GM21723 (cell line): ENCODE measurements at regions not wholly inside any gene's neighbourhood (a gene's known extent, or its start where the extent isn't known, plus 50 kb on each side); places are given as distances from the start of the nearest gene placed in this dataset.

Experiments
- ATAC-seq: cut with Tn5 transposase; IDR thresholded peaks from one replicate; pipeline ENCODE4 v1.9.1; 2021; ENCODE audit warnings: mild to moderate bottlenecking, moderate library complexity; ENCODE audit not compliant: unreplicated experiment

DNA sequence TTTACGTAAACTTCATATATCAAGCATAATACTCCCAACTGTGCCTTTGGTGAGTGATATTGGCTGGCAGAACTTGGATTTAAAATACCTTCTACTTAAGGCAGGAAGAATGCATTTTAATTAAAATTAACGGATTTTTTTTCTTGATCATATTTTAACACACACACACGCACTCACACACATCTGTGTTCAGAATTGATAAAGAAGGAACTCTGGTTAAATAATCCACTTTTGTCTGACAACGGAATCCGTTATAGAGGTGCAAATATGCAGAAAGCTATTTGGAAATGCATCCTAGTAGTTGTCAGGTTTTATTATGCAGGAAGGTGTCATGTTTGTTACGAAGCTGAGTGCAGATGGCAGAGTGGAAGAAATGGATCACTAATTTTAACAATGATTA is 105.5 kb upstream of the ZNF536 start:
- ATAC-seq, result no peak

DNA sequence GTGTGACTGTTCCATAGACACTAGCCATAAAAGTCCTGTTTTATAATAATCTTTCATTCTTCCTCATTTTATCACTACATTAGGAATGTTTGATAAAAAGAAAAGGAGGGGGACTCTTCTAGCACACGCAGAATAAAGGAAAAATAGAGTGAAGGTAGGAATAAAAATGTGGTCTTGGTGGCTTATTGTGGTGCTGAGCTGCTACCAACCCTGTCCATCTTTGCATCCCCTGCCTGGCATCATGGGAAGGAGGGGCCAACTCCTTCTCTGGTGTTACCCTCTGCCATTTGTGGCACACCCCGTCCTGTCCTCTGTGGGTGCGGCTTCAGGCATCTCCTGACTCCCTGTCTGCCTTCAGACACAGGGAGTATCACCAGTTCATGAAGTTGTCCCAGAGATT is 104.9 kb upstream of the ZNF536 start:
- no peak for ATAC-seq

DNA sequence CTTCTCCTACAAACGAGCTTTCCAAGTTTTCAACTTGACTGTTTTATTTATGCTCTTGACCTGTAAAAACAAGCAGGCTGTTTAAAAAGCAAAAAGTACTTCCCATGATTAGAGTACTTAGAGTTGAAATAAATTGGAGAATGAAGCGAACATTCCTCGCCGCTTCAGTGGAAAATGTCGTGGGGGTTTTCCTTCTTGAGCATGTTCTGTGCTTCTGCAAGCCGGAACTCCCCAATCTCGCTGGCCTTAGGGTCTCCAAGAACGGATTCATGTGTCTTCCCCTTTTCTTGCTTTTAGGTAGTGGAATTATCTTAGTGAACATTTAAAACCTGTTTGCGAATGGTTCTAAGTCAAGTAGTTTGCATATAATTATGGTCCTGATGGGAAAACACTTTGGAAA is 103.6 kb upstream of the ZNF536 start:
- no peak for ATAC-seq

GRCh38 chr19:30269638-30270037 is 102.5 kb upstream of the ZNF536 start:
- ATAC-seq, result no peak

GRCh38 chr19:30271816-30272215 is 100.4 kb upstream of the ZNF536 start:
- ATAC-seq, result no peak

- ATAC-seq, result no peak
Measured at GRCh38 chr19:30272554-30272953, 99.6 kb upstream of the ZNF536 start.

DNA sequence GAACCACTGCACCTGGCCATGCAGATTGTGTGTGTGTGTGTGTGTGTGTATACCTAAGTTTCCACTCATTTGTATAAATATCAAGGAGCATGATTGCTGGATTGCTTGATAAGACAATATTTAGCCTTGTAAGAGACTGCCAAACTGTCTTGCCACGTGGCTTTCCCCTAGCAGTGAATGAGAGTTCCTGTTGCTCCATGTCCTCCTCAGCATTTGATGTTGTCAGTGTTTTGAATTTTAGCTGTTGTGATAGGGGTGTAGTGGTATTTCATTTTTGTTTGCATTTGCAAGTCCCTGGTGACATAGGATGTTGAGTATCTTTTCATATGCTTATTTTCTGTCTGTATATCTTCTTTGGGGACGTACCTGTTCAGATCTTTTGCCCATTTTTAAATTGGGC is 99.0 kb upstream of the ZNF536 start:
- no peak for ATAC-seq

- no peak for ATAC-seq
Measured at GRCh38 chr19:30274987-30275386, 97.2 kb upstream of the ZNF536 start.

GRCh38 chr19:30276011-30276882 is 95.9 kb upstream of the ZNF536 start:
- ATAC-seq, result no peak

DNA sequence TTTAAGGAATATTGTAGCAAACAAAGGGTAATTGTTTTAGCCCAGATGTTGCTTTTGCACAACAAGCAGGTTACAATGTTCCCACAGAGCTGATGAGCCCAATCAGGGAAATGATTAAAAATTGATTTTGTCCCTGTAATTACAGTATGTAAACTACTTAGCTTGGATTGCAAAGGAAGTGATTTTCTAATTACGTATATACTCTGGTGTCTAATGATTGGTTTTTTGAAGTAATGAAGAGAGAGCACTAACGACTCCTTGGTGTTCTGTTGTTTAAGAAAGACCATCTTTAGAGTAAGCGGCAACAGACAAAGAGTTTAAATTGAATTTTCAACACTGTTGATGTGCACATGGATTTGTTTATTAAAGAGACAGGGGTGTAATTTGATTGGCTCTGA is 95.3 kb upstream of the ZNF536 start:
- no peak for ATAC-seq

GRCh38 chr19:30277941-30278881 is 94.0 kb upstream of the ZNF536 start:
- no peak for ATAC-seq

DNA sequence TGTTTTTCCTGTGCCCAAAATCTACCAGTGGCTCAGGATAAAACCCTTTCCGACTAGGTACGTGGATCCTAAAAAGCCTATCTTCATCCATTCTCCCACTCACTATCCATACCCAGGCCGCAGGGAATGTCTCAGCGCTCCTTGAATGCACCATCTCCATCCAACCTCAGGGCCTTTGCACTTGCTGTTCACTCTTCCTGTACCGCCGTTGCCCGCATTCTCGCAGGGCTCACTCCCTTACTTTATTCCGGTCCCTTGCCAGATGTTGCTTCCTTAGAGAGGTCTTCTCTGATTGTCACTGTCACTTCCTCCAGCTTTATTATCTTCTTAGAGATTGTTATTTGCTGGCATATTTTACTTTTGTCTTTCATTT is 93.3 kb upstream of the ZNF536 start:
- no peak for ATAC-seq

GRCh38 chr19:30280018-30280417 is 92.2 kb upstream of the ZNF536 start:
- no peak for ATAC-seq

- ATAC-seq, result no peak
Measured at GRCh38 chr19:30281906-30282305, 90.3 kb upstream of the ZNF536 start.

DNA sequence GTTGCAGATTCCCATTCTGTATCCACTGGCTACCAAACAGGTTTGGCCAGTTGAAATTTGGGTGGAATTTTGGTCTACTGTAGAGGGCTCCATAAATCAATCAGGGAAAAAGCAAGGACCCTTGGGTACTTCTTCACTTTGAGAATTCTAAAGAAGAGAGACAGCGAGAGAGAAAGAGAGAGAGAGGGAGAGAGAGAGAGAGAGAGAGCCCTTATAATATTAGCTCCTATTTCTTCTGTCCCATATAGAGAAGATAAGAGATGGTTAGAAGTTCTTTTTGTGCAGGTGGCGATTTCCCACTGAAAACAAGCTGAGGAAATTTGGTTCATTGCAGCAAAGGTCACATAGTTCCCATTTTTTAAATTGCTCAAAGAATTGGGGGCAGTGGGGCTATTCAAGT is 88.6 kb upstream of the ZNF536 start:
- no peak for ATAC-seq

DNA sequence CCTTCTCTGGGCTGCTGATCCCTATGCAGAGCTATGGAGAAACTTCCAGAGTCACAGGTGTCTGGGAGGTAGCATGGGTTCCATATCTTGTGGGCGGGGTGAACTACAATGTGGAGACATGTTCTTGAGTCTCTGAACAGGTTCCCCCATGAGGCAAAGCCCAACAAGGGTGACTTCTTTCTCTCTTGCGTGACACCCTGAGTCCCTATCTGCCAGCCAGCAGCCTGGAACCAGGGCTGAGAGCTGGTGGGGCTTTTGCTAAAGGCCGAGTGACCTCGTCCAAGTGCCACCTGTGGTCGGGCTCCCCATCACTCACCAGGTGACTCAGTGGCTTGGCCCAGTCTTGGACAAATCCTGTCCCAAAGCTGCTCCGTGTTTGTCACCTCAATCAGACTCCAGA is 88.0 kb upstream of the ZNF536 start:
- ATAC-seq, result no peak

GRCh38 chr19:30284885-30285284 is 87.3 kb upstream of the ZNF536 start:
- ATAC-seq, result no peak

DNA sequence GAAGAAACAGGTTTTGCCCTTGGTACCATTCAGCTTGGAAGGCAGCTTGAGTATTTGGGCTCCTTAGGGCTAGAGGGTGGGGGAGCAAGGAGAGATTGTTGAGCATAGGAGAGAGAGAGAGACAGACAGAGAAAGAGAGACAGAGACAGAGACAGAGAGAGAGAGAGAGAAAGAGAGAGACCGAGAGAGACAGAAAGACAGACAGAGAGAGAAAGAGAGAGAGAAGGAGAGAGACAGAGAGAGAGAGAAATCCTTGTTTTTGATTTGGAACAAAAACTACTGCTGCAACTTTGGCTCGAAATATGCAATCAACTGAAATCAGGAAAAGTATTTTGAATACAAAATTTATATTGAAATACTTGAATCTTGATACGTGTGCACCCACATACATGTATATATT is 85.8 kb upstream of the ZNF536 start:
- ATAC-seq, result no peak

DNA sequence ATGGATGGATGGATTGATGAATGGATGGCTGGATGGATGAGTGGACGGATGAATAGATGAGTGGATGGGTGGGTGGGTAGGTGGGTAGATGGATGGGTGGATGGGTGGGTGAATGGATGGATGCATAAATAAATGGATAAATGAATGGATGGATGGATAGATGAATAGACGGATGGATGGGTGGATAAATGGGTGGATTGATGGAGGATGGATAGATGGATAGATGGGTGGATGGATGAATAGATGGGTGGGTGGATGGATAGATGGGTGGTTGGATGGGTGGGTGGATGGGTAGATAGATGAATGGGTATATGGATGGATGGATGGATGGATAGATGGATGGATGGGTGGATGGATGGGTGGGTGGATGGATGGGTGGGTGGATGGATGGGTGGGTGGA is 84.9 kb upstream of the ZNF536 start:
- ATAC-seq, result no peak

- ATAC-seq, result no peak
Measured at GRCh38 chr19:30287973-30288372, 84.2 kb upstream of the ZNF536 start.

DNA sequence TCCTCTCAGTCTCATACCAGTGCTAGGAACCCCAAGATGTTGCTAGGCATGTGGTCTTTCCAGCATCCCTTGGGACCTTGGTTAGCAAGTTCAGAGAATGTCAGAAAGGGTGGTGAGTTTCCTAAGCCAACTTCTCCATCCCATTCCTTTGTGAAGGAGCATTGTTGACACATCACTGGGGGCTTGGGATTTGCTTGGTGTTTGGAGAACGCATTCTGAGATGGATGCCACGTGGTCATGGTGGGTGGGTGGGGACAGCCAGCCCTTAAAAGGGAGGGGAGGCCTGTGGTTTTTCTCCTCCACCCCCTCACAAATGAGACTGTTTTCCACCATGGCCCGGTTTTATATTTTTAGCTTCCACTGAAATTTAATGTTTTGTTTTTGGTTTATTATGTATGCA is 83.3 kb upstream of the ZNF536 start:
- ATAC-seq, result no peak

GRCh38 chr19:30289336-30289735 is 82.8 kb upstream of the ZNF536 start:
- no peak for ATAC-seq
